HepG2 (cell line): ENCODE measurements at regions not wholly inside any gene's neighbourhood (a gene's known extent, or its start where the extent isn't known, plus 50 kb on each side); places are given as distances from the start of the nearest gene placed in this dataset.

ENCODE experiments used
- BHLHE40 ChIP-seq: IDR thresholded peaks from 2 replicates; pipeline ENCODE4 v1.6.1; 2011; ENCODE audit warnings: low read length, improper control_type of control experiment
- GPBP1L1 ChIP-seq: sonication (generic); formaldehyde crosslinking; IDR thresholded peaks from 2 replicates; pipeline ENCODE4 v1.5.0; 2020; ENCODE audit warnings: mild to moderate bottlenecking, missing genetic modification reagents
- MATR3 ChIP-seq: sonication (generic); formaldehyde crosslinking; IDR thresholded peaks from 2 replicates; pipeline ENCODE4 v1.4.0; 2020; ENCODE audit warnings: missing genetic modification reagents
- MBD4 ChIP-seq: IDR thresholded peaks from 2 replicates; pipeline ENCODE4 v1.6.1; 2012; ENCODE audit warnings: low read length, inconsistent platforms, borderline replicate concordance
- MEF2D ChIP-seq: sonication (generic); formaldehyde crosslinking; IDR thresholded peaks from 2 replicates; pipeline ENCODE4 v1.5.1; 2020; ENCODE audit warnings: mild to moderate bottlenecking, missing genetic modification reagents
- MXD4 ChIP-seq: IDR thresholded peaks from 2 replicates; pipeline ENCODE4 v1.6.1; 2016; ENCODE audit warnings: mild to moderate bottlenecking, missing biosample characterization, missing genetic modification reagents
- NCOA5 ChIP-seq: sonication (generic); formaldehyde crosslinking; IDR thresholded peaks from 2 replicates; pipeline ENCODE4 v1.4.0; 2020; ENCODE audit warnings: missing genetic modification reagents
- PBX3 ChIP-seq: sonication (generic); formaldehyde crosslinking; IDR thresholded peaks from 2 replicates; pipeline ENCODE4 v1.8.1; 2023; ENCODE audit warnings: missing genetic modification reagents, inconsistent platforms, borderline replicate concordance
- PTBP1 ChIP-seq: fragments of 200-400 bp; formaldehyde crosslinking; IDR thresholded peaks from 2 replicates; pipeline ENCODE4 v1.6.1; 2018; ENCODE audit warnings: low read length, low read depth; ENCODE audit not compliant: poor library complexity, severe bottlenecking
- RARA ChIP-seq: IDR thresholded peaks from 2 replicates; pipeline ENCODE4 v1.6.1; 2016; ENCODE audit warnings: missing genetic modification reagents, missing compliant biosample characterization
- SIN3B ChIP-seq: fragments of 150-350 bp; IDR thresholded peaks from 2 replicates; pipeline ENCODE4 v1.6.1; 2014; ENCODE audit warnings: low read length
- SOX13 ChIP-seq, 3 experiments: fragments of 450-650 bp in 1 of 3; sonication (generic) in 1 of 3; formaldehyde crosslinking in 1 of 3; IDR thresholded peaks in 2 of 3; conservative IDR thresholded peaks in 1 of 3; 2 replicates each; pipeline versions ENCODE4 v1.5.0 to v1.6.1; 2016 to 2020; ENCODE audit warnings: antibody characterized with exemption in 1 of 3, mild to moderate bottlenecking in 1 of 3, missing compliant biosample characterization in 1 of 3, missing genetic modification reagents in 1 of 3, moderate library complexity in 1 of 3
- THYN1 ChIP-seq: sonication (generic); formaldehyde crosslinking; IDR thresholded peaks from 2 replicates; pipeline ENCODE4 v1.8.1; 2023; ENCODE audit warnings: low read depth, mild to moderate bottlenecking, moderate library complexity, missing genetic modification reagents, borderline replicate concordance
- ZFP36L1 ChIP-seq: sonication (generic); formaldehyde crosslinking; IDR thresholded peaks from 2 replicates; pipeline ENCODE4 v1.8.0; 2022; ENCODE audit warnings: mild to moderate bottlenecking, missing genetic modification reagents, moderate library complexity
- ZIK1 ChIP-seq: sonication (generic); formaldehyde crosslinking; IDR thresholded peaks from 2 replicates; pipeline ENCODE4 v1.5.0; 2020; ENCODE audit warnings: mild to moderate bottlenecking, low read depth, missing genetic modification reagents, borderline replicate concordance
- ZKSCAN8 ChIP-seq: IDR thresholded peaks from 2 replicates; pipeline ENCODE4 v1.6.1; 2016; ENCODE audit warnings: borderline replicate concordance, missing genetic modification reagents, missing compliant biosample characterization
- ZNF124 ChIP-seq: sonication (generic); formaldehyde crosslinking; IDR thresholded peaks from 2 replicates; pipeline ENCODE4 v1.4.0; 2020; ENCODE audit warnings: missing genetic modification reagents
- ZNF136 ChIP-seq: sonication (generic); formaldehyde crosslinking; IDR thresholded peaks from 2 replicates; pipeline ENCODE4 v1.8.1; 2022; ENCODE audit warnings: low read depth, mild to moderate bottlenecking, moderate library complexity, missing genetic modification reagents
- ZNF180 ChIP-seq: sonication (generic); formaldehyde crosslinking; IDR thresholded peaks from 2 replicates; pipeline ENCODE4 v1.4.0; 2020; ENCODE audit warnings: low read depth, missing genetic modification reagents, borderline replicate concordance
- ZNF501 ChIP-seq: sonication (generic); formaldehyde crosslinking; IDR thresholded peaks from 2 replicates; pipeline ENCODE4 v1.5.1; 2020; ENCODE audit warnings: mild to moderate bottlenecking, moderate library complexity, missing genetic modification reagents
- ZNF558 ChIP-seq: sonication (generic); formaldehyde crosslinking; IDR thresholded peaks from 2 replicates; pipeline ENCODE4 v1.9.0; 2022; ENCODE audit warnings: mild to moderate bottlenecking, missing genetic modification reagents, borderline replicate concordance
- ZNF766 ChIP-seq: sonication (generic); formaldehyde crosslinking; IDR thresholded peaks from 2 replicates; pipeline ENCODE4 v1.5.0; 2020; ENCODE audit warnings: missing genetic modification reagents, borderline replicate concordance
- ZSCAN30 ChIP-seq: sonication (generic); formaldehyde crosslinking; IDR thresholded peaks from 2 replicates; pipeline ENCODE4 v1.5.0; 2020; ENCODE audit warnings: mild to moderate bottlenecking, missing genetic modification reagents
- TF ChIP-seq, protein P1 (sequence below): sonication (generic); formaldehyde crosslinking; IDR thresholded peaks from 2 replicates; pipeline ENCODE4 v1.8.0; 2022; ENCODE audit warnings: mild to moderate bottlenecking, missing genetic modification reagents
- TF ChIP-seq, protein P2 (sequence below): sonication (generic); formaldehyde crosslinking; IDR thresholded peaks from 2 replicates; pipeline ENCODE4 v1.4.0; 2020; ENCODE audit warnings: mild to moderate bottlenecking, low read depth, missing genetic modification reagents

- TF ChIP-seq ZNF180 (CRISPR knock-in tag) (no peak), GPBP1L1 (no peak), MATR3 (CRISPR knock-in tag) (no peak), ZNF124 (0 out of 2 replicates have a peak, but pooled peaks have one; percentile 23), ZIK1 (no peak), THYN1 (CRISPR knock-in tag) (no peak), PTBP1 (no peak), SOX13 (IDR thresholded peaks at IDR 0.05) (0 out of 2 replicates have a peak, but pooled peaks have one; percentile 35), SOX13 (CRISPR knock-in tag; conservative IDR thresholded peaks at IDR 0.05 in 1 of 2, IDR thresholded peaks at IDR 0.05 in 1 of 2) (peak in 1 of 2 experiments; percentile 70; a peak in 1 of 4 replicates), NCOA5 (CRISPR knock-in tag) (no peak), ZSCAN30 (CRISPR knock-in tag) (no peak), ZFP36L1 (CRISPR knock-in tag) (0 out of 2 replicates have a peak, but pooled peaks have one; percentile 48), SIN3B (no peak), PBX3 (CRISPR knock-in tag) (no peak), ZNF501 (CRISPR knock-in tag) (no peak), ZNF766 (CRISPR knock-in tag) (no peak), ZNF136 (peak; percentile 33; the same call in 1 of the 2 replicates), RARA (CRISPR knock-in tag) (peak; percentile 75), BHLHE40 (peak; percentile 97), ZNF558 (CRISPR knock-in tag) (no peak), ZKSCAN8 (peak; percentile 79), MXD4 (CRISPR knock-in tag) (no peak), MBD4 (no peak), MEF2D (peak; percentile 39; the same call in 1 of the 2 replicates)
- TF ChIP-seq, protein P1, sequence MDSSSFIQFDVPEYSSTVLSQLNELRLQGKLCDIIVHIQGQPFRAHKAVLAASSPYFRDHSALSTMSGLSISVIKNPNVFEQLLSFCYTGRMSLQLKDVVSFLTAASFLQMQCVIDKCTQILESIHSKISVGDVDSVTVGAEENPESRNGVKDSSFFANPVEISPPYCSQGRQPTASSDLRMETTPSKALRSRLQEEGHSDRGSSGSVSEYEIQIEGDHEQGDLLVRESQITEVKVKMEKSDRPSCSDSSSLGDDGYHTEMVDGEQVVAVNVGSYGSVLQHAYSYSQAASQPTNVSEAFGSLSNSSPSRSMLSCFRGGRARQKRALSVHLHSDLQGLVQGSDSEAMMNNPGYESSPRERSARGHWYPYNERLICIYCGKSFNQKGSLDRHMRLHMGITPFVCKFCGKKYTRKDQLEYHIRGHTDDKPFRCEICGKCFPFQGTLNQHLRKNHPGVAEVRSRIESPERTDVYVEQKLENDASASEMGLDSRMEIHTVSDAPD (CRISPR knock-in tag): 0 out of 2 replicates have a peak, but pooled peaks have one; percentile 22
- TF ChIP-seq, protein P2, sequence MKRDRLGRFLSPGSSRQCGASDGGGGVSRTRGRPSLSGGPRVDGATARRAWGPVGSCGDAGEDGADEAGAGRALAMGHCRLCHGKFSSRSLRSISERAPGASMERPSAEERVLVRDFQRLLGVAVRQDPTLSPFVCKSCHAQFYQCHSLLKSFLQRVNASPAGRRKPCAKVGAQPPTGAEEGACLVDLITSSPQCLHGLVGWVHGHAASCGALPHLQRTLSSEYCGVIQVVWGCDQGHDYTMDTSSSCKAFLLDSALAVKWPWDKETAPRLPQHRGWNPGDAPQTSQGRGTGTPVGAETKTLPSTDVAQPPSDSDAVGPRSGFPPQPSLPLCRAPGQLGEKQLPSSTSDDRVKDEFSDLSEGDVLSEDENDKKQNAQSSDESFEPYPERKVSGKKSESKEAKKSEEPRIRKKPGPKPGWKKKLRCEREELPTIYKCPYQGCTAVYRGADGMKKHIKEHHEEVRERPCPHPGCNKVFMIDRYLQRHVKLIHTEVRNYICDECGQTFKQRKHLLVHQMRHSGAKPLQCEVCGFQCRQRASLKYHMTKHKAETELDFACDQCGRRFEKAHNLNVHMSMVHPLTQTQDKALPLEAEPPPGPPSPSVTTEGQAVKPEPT (CRISPR knock-in tag): no peak
Observed at GRCh38 chr2:74740741-74741431, 86.8 kb downstream of the SEMA4F start (continued).
